ENCODE measurements at regions not wholly inside any gene's neighbourhood (a gene's known extent, or its start where the extent isn't known, plus 50 kb on each side); places are given as distances from the start of the nearest gene placed in this dataset.

GRCh38 chr6:12536416-12536815 is 180.2 kb upstream of the PHACTR1 start:
- TF ChIP-seq CTCF (conservative IDR thresholded peaks at IDR 0.05 in 1 of 2, IDR thresholded peaks at IDR 0.05 in 1 of 2; ENCODE audit: low read depth in 1 of 2, low read length in 2 of 2) (no peak), EZH2 (IDR thresholded peaks at IDR 0.05; ENCODE audit: low read length, missing control alignments) (no peak)

All from fibroblast of lung (primary cell).